ENCODE measurements at regions not wholly inside any gene's neighbourhood (a gene's known extent, or its start where the extent isn't known, plus 50 kb on each side); places are given as distances from the start of the nearest gene placed in this dataset.

GRCh38 chr5:77840930-77841329 lies 64.8 kb upstream of the TBCA start:
- WGBS, 2 donors: 87 to 91% methylated on average over 6 of the region's 6 CpGs
- no peaks in the 10 kb centered on the region for H3K9me3 ChIP-seq
- no peak for DNase-seq
- no peak for ATAC-seq
- no peak overlapping the region for H3K4me3 ChIP-seq
- H3K36me3 ChIP-seq: no peaks in the 10 kb centered on the region
- intact Hi-C loops (cut with DNase I): no loop called here
- H3K27ac ChIP-seq: no peak overlapping the region
- TF ChIP-seq CTCF (IDR thresholded peaks at IDR 0.05): no peak
- peaks cover 0 to 16% (median 6%) of the 10 kb centered on the region in 9 donors for H3K4me1 ChIP-seq
- peaks cover 0 to 43% (median 22%) of the 10 kb centered on the region in 7 donors for H3K27me3 ChIP-seq

DNA sequence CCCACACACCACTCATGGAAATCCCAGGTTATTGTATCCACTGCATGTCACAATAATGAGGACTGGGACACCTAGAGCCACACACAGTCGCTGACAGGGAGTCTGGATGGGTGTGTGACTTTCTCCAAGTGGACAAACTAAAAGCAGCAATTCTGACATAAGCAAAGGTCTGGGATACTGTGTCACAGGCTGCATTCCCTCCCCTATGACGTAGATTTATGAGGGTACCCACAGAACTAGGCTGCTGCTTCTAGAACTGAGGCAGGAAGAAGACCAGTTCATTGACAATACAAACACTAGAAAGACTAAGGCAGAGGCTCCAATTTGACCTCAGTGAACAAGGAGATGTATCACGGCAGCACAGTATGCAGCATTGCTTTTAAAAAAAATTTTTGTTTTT lies 63.6 kb upstream of the TBCA start:
- TF ChIP-seq CTCF (IDR thresholded peaks at IDR 0.05): no peak
- H3K27me3 ChIP-seq: peaks cover 0 to 31% (median 15%) of the 10 kb centered on the region in 7 donors
- WGBS, 2 donors: 83 to 87% methylated on average over 3 of the region's 3 CpGs
- no peaks in the 10 kb centered on the region for H3K9me3 ChIP-seq
- peaks cover 0 to 11% (median 3%) of the 10 kb centered on the region in 9 donors for H3K4me1 ChIP-seq
- no peaks in the 10 kb centered on the region for H3K36me3 ChIP-seq
- no peak for ATAC-seq
- no peak overlapping the region for H3K4me3 ChIP-seq
- intact Hi-C loops (cut with DNase I): no loop called here
- H3K27ac ChIP-seq: no peak overlapping the region
- no peak for DNase-seq

DNA sequence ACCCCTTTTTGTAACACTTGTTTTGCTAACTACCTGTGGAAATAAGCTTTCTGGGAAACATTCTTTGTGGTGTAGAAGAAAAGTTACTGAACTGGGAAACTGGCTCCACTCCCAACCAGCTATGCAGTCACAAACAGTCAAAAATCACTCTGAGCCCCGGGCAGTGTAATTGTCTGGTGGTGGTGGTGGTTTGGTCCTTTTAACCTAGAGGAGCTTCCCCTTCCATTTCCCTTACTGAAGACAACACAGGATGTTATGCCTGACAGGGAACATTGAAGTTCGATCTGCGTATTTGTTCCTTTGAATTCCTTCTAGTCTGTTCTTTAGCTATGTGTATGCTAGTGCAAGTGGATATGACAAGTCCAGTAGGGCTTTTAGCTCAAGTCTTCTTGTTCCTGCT lies 56.8 kb upstream of the TBCA start:
- H3K4me1 ChIP-seq: no peaks in the 10 kb centered on the region
- no peaks in the 10 kb centered on the region for H3K36me3 ChIP-seq
- peaks cover 0 to 52% (median 15%) of the 10 kb centered on the region in 7 donors for H3K27me3 ChIP-seq
- ATAC-seq (no peak), DNase-seq (no peak)
- no peak overlapping the region for H3K27ac ChIP-seq
- H3K4me3 ChIP-seq: no peak overlapping the region
- intact Hi-C loops (cut with DNase I): no loop called here
- no peaks in the 10 kb centered on the region for H3K9me3 ChIP-seq
- 59 to 65% methylated on average over 3 of the region's 3 CpGs for WGBS, 2 donors
- TF ChIP-seq CTCF (IDR thresholded peaks at IDR 0.05): no peak

- Histone ChIP-seq H3K4me1 (no peaks in the 10 kb centered on the region), H3K4me3 (no peak overlapping the region), H3K9me3 (no peaks in the 10 kb centered on the region), H3K36me3 (no peaks in the 10 kb centered on the region), H3K27me3 (peaks cover 0 to 57% (median 21%) of the 10 kb centered on the region in 7 donors), H3K27ac (no peak overlapping the region)
- ATAC-seq (no peak), DNase-seq (no peak)
- 81% methylated on average over 5 of the region's 5 CpGs for WGBS, 2 donors
- no peak for TF ChIP-seq CTCF (IDR thresholded peaks at IDR 0.05)
- intact Hi-C loops (cut with DNase I): no loop called here
Measured at GRCh38 chr5:77832166-77832770, 56.1 kb upstream of the TBCA start.
